HL-60/S4 treated with retinoic acid at 250 ng/mL for 4 days and 3 days (cell line): ENCODE measurements at regions not wholly inside any gene's neighbourhood (a gene's known extent, or its start where the extent isn't known, plus 50 kb on each side); places are given as distances from the start of the nearest gene placed in this dataset.

ENCODE experiments used
- in situ Hi-C: fragments of 300-500 bp; cut with MboI; formaldehyde crosslinking; loops from 2 replicates; pipeline ENCODE4 v1.7.0; 2022; ENCODE audit warnings: low sequenced_read_pairs

DNA sequence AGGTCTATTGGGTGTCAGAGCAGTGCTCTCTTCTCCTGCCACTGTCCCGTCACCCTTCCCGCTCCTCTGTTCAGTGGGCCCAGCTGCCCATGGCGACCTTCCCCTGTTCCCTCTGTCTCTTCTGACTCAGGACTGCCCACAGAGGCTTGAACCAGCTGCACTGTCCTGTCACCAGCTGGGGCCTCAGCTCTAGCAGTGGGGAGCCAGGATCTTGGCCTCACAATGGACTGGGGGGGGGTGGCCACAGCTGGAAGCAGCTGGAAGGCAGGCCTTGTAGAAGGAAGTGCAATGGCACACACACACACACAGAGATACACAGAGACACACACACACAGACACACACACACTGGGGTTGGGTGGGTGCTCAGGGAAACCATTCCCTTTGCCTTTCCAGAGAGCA lies 114.0 kb upstream of the PJA1 start:
- in situ Hi-C loops: no loop called here

DNA sequence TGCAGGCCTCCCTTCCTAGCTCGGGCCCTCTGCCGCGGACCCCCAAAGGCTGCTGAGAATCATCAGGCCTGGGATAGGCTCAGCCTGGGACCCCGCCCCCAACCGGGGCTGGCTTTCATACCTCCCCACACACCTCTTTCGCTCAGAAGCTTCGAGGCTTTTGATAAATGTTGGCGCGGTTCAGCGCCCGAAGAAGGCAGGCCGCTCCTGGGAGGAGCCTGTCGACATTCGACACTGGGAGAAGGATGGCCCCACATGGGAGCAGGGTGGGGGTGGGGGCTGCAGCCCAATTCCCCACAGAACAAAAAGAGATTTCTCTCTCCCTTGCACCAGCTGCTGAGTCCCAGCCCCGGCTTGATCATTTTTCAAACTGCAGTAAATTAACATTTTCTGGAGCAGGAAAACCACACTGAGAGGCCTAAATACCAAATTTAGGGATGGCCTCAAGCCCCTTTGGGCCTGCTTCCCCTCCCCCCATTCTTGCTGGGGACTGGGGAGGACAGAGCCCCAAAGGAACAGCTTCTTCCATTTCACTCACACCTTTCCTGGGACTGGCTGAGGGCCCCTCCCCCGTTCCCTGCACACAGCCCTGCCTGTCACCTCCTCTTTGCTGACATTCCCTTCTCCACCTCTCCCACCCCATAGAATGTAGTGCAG lies 112.9 kb upstream of the PJA1 start:
- in situ Hi-C loops: no loop called here

DNA sequence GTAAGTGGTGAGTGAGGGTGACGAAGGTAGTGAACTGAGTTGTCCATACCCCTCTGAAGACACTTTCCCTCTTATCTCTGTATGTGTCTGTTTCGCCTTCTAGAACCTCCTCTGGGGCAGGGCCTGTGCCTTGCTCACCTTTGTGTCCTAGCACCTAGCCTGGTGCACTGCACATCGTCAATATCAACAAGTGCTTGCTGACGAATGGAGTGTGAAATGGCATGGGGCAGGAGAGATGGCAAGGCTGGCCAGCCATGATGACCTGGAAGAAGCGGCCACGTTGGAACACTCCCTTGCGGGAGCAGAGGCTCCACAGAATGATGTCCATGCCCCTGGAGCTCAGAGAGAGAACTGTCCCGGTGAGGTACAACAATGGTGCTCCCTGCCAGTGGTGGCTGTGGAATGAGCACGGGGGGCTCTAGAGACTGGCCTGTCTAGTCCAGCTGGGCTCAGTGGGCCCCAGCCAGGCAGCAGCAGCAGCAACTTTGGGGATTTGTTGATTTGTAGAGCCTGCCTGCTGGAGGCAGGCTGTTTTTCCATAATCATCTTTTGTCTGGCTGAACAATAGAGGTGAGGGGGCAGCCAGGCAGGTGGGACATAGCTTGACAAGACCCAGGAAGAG lies 112.2 kb upstream of the PJA1 start:
- in situ Hi-C loops: no loop called here

DNA sequence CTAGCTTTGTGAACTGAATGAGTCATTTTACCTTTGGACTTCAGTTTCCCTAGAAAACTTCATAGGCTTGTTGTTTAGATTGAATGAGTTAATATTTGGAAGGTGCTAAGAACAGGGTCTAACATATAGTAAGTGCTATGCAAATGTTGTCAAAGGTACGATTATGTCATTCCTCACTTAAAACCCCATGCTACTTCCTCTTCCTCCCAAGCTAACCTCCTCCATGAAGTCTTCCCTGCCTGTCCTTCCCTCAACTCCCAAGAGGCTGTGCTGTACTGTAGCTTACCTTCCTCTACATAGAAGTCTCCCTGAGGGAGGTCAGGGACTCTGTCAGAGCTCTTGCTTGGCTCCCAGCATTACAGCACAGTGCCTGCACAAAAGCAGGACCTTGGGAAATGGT lies 103.4 kb upstream of the PJA1 start:
- in situ Hi-C loops: no loop called here

DNA sequence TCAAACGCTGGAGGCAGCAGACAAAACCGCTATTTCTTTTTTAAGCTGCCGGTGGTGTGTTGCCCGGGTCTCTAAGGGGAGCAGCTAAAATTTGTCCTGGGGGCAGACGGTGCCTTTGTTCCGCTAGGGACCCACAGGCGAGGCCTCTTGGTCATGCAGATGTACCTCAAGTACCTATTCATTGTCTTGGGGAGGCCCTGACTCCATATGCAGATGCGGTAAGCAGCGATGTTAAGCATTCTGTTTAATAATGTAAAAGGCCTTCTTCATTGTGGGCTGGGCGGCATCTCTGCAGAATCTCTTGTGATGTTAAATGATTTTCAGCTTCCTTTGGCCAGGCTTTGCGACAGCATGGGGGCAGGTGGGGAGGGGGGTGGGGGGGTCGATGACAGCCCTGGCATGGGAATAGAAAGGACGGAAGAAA lies 98.9 kb upstream of the PJA1 start:
- in situ Hi-C loops: no loop called here

DNA sequence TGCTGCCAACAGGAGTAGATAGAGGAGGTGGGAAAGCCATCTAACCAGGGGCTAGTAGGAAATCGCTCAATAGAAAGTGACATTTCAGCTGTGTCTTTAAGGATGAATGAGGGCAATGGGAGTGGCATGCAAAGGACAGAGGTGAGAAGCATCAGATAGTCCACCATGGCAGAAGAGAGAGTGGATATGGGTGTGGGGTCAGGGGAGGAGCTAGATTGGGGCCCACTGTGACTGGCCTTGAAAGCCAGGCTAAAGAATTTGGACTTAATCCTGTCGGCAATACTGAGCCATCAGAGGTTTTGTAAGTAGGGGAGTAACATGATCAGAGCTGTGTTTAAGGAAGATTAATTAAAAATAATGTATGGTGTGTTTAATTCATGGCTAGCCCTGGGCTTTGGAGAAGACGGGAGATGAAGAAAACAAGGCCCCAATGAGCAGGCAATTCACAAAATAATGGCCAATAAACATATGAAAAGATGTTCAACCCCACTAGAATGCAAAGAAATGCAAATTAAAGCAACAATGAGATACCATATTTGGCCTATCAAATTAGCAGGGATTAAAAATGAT lies 98.1 kb upstream of the PJA1 start:
- in situ Hi-C loops: no loop called here

DNA sequence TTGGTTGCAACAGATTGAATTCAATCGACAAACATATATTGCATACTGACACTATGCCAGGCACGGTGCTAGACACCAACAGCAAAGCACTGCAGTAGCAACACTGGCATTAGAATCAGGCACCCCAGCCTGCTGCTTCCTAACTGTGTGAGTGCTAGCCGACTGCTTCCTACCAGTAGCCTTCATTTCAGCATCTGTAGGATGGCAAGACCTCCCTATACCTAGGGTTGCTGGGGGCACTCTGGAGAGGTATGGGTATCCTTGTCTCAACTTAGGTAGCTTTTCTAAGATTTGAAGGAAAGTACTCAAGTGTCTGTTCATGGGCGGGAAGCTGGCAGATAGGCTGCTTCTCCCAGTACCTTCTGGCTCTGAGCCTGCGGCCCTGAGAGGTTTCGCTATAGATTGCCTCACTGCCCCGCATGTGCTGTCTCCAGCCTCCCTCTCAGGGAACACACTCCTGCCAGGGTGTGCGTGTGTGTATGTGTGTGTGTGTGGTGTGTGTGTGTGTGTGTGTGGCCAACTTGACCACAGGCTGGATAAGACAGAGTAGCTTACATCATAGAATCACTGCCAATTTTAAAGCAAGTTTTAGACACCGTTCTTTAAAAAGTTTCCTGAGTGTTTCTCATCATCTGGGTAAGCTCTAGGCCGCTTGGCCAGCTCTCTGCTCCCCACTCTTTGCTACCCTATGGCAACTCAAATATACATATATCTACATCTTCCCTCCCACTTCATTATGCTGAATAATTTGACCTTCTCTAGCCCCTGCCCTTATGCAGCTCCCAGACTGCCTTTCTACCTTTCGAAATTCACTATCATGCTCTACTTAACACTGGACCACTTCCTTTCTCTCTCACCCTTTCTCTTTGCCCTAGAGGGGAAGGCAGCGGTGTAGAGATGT lies 97.0 kb upstream of the PJA1 start:
- in situ Hi-C loops: no loop called here

DNA sequence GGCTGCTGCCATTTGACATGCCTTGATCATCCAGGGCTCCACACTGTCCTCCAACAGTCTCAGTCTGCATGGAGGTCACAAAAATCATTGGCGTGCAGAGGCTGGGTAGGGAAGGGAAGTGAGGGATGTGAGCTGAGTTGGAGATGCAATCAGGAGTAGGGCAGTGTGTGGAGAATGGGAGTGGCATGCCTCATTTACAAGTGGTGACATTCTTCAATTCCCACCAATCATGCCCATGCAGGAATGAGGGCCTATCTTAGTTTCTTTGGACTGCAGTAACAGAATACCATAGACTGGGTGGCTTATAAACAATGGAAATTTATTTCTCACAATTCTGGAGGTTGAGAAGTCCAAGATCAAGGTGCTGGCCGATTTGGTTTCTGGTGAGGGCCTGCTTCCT lies 94.9 kb upstream of the PJA1 start:
- in situ Hi-C loops: no loop called here

DNA sequence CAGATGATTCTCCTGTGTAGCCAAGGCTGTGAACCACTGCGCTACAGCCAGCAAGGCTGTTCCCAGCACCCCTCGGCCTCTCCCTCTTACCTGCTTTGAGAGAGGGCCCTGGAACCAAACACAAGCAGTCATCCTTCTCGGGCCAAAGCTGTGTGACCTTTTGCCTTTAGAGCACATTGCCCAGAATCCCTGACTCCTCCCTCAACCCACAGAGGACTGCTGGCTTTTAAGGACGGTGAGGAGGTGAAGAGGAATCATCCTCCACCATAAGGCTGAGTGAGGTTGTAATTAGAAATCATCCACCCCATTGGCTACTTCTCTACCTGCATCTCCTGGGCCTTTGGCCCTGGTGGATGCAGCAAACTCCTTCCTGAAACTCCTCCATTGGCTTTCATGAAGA lies 93.6 kb upstream of the PJA1 start:
- in situ Hi-C loops: no loop called here

DNA sequence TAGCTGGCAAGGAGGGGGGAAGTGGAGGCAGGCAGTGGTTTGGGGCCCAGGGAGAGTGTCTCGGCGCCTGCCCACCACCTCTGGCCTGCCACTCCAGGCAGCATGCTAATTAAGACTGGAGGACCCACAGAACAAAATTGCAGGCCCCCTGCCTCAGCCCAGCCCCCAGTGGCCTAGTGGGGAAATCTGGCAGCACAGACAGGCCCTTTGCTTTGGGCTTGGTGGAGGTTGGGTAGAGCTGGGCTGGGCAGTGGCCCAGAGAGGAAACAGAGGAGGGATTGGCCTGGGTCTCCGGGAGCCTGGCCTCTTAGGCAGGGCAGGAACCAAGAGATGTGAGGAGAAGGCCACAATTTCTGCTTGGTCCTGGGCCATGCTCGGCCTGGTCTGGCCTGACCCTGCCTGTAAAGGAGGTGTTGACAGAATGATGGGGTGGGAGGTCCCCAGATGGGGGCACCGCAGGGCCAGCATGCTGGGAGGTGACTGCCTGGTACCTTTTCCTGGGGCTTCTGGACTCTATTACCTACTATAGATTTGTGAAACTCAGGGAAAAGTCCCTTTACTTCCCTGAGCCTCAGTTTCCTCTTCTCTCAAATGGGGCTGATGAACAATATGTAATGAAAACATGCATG lies 92.4 kb upstream of the PJA1 start:
- in situ Hi-C loops: no loop called here

DNA sequence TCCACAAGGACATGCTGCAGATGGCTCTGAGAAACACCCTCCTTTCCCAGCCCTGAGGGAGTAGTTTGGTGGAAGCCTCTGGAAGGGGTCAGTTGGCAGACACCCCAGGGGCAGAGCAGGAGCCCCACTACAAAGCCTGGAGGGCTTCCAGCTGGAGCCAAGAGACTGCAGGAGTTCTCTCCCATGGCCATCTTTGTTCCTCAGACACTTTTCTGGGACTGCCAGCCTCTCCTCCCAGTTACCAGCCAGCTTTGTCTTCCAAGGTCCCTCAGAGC lies 91.0 kb upstream of the PJA1 start:
- in situ Hi-C loops: no loop called here

DNA sequence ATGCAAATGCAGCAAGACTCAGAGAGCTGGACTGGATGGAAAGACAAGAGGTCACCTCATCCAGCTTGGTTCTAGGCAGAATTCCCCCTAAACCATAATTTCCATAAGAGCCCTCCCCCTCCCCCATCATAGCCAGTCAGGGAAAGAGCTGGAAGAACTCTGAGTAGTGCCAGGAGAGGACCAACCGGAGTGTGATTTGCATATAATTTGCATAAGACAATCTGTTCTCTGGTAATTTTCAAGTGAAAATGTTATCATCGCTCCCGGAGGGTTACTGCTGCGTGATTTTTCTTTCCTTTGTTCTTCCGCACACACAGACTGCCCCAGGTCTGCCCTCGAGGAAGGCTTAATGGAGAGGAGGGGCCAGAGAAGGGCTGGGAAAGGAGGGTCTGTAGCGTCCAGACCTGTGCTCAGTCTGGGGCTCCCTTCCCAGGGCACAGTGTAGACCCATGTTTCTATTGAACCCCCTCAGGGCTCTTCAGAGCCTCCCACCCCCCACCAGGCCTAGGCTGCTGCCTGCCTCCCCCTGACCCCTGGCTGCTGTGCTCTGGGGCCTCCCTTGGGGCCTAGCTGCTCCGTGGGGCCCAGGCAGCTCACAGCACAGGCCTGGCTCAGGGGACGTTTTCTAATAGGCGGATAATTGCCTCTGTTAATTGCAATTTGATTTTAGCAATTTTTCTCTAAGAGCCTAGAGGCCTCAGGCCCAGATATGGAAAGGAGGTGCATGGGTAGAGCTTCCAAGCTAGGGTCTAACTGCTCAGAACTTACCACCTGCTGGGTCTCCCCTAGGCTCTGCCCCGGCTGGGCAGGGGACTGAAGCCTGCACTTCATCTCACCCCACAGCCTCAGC lies 90.4 kb upstream of the PJA1 start:
- in situ Hi-C loops: no loop called here

DNA sequence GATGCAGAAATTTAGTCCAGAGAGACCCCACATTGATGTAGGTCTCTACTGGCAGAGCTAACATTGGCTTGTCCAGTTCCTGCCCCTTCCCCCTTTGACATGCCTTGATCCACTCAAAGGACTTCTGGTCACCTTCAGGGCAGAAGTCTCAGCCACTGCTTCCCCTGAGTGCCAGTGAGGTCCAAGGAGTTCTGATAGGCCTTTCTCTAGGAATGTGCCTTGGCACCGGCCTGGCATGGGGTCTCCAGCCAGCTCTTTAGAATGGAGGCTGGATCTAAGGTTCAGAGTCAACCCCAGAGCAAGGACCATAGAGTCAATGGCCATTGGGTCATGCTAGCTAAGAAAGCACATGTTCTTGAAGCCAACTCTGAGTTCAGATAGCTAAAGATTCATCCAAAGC lies 88.6 kb upstream of the PJA1 start:
- in situ Hi-C loops: no loop called here

DNA sequence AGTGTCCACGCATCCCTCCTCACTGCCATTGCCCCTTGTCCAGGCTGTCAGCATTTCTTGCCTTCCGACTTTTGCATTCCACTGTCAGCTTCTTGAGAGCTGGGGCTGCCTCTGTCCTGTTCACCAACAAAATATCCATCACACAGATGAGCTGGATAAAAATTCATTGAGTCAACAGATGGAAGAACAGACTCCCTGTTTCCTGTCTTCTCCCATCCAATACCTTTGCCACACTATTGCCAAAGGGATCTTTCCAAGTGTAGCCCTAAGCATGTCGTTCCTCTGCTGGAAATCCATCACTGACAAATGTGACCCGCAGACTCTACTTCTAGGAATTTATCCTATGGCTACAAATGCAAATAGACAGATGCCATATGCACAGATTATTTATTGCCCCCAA lies 78.0 kb upstream of the PJA1 start:
- in situ Hi-C loops: no loop called here

DNA sequence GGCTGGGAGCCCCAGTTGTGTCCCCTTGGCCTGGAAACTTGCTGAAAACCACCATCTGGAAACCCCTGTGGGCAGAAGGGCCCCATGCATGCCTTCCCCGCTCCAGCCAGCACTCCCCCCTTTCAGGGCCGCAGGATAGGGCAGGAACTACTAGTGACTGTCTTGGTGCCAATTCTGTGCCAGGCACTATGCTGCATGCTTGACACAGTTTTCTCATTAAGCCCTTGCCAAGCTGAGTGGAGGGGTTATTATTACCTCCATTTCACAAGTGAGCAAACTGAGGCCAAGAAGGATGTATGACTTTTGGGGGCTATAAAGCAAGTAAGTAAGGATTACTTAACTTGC lies 73.6 kb upstream of the PJA1 start:
- in situ Hi-C loops: no loop called here

DNA sequence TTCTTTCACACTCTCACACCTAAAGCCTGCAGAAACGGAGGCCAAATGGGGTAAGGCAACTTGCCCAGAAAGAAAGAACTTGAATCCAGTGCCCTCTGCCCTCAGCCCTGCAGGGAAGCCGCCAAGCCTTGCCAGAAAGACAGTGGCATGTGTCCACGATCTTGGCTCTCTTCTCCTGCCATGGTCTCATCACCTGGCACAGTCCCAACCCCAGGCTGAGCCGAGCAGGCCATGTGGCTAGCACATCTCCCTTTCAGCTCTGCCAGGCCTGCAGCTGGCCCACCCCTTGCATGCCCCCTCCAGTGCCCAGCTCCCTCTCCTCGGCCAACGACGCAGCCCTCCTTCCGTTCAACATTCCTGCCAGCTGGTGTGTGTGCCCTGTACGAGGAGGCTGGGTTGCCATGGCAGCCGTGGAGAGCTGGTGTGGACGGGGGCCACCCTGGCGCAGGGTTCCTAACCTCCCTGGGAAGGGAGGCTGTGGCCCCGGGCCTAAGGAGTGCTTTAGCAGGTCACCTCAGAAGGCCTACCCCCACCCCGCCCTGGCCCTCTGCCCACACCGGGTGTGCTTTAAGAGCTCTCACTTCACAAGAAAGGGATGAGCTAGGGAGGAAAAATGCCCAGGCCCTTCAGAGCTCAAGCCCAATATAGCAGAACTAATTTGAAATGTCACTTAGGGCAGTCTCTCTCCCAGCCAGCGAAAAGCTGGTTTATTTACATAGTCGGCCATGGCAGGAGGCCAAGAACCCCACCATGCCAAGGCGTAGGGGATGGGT lies 73.0 kb upstream of the PJA1 start:
- in situ Hi-C loops: no loop called here

DNA sequence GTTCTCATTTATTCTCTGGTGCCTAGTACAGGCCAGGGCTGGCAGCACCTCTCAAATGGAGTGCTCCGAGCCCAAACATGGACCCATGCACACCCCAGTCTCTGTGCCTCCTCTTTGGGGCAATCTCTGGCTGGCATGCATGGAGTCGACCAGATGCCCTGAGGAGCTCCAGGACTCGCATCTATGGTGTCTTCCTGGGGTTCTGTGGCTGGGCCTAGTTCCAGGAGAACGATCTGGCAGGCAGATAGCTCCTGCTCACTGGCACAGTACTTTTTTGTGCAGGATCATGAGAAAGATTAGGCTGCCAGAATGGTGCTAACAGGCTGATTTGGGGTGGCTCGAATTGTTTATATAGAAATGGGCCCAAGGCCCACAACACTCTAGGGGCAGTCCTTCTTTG lies 72.0 kb upstream of the PJA1 start:
- in situ Hi-C loops: no loop called here

DNA sequence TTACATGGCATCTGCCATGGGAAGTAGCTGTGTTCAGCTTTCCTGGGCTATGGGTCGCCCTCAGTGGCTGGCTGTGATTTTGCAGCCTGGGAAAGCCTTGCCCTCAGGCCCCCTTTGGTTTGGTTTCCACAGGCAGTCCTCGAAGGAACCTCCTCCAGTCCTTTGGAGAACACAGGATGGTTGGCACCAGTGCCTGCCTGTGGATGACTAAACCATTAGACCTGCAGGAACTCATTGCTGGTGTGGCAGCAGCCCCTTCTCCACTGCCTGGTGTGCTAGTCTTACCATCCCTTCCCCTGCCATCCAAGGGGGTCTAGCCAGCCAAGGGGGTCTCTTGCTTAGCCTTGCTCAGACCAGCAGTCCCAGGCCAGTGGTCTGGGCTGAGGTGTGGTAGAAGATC lies 71.4 kb upstream of the PJA1 start:
- in situ Hi-C loops: no loop called here

DNA sequence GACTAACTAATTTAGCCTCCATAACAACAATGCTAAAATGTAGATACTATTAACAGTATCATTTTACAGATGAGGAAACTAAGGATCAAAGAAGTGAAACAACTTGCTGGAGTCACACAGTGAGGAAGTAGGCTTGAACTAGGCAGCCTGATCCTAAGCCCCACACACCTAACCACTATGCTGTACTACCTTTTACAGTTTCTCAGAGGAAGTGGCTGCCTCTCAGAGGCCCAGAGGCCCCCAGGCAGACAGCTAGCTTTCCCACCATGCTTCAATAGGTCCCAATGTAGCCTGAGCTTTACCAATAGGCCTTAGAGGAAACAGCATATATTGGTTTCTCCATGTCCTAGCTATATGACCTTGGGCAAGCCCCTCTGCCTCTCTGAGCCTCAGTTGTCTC lies 69.4 kb upstream of the PJA1 start:
- in situ Hi-C loops: no loop called here

DNA sequence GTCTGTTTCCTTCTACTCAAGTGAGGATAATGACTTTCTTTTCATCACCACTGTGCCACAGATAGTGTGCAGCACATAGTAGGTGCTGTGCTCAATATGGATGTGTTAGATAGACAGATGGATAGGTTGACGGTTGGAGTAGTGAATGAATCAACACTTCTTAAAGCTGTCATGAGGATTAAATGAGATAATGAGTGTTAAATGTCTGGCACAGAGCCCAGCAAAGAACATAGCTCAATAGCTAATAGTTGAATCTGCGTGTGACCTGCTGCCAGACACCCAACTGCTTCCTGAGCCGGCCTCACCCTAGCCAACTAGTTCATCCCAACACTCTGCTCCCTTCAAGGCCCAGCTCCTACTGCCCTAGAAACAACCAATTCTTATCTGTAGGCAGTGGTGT lies 67.7 kb upstream of the PJA1 start:
- in situ Hi-C loops: no loop called here
